HG02642 (cell line): ENCODE measurements at regions not wholly inside any gene's neighbourhood (a gene's known extent, or its start where the extent isn't known, plus 50 kb on each side); places are given as distances from the start of the nearest gene placed in this dataset.
"Not testable (repeated sequence)": the region's sequence is repeated elsewhere in the genome, so short reads cannot be mapped to it uniquely, and the experiment has no call there.

Source experiments
- ATAC-seq: cut with Tn5 transposase; IDR thresholded peaks from one replicate; pipeline ENCODE4 v1.9.1; 2021; ENCODE audit warnings: mild to moderate bottlenecking; ENCODE audit not compliant: unreplicated experiment, poor library complexity

GRCh38 chrX:39020051-39020669 lies 218.9 kb downstream of the MID1IP1 start:
- no peak for ATAC-seq

GRCh38 chrX:39022106-39022505 lies 220.8 kb downstream of the MID1IP1 start:
- no peak for ATAC-seq

DNA sequence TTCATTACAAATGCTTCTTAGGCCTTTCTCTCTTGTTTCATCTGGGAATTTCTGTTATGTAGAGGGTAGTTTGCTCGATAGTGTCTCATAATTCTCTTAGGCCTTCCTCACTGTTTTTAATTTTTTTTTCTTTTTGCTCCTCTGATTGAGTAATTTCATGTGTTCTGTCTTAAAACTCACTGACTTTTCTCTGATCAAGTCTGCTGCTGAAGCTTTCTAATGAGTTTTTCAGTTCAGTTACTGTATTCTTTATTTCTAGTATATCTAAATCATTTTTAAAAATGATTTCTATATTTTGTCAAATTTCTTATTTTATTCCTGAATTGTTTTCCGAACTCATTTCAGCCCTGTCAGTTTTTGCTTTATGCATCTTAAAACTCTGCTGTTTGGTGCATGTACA lies 228.0 kb downstream of the MID1IP1 start:
- no peak for ATAC-seq

DNA sequence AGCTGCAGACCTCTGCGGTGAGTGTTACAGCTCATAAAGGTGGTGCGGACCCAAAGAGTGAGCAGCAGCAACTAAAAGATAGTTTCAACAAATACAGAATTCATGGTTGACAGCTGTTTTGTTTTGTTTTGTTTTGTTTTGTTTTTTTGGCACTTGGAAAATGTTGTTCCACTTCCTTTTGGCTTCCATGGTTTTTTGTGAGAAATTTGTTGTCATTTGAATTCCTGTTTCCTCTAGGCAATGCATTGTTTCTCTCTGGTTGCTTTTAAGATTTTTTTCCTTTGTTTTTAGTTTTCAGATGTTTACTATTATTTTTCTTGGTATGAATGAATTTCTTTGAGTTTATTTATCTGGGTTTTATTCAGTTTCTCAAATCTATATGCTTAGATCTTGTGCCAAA lies 229.4 kb downstream of the MID1IP1 start:
- ATAC-seq: no peak

- ATAC-seq: no peak
Observed at GRCh38 chrX:39039890-39040289, 238.6 kb downstream of the MID1IP1 start.

GRCh38 chrX:39043838-39044550 lies 242.7 kb downstream of the MID1IP1 start:
- no peak for ATAC-seq

DNA sequence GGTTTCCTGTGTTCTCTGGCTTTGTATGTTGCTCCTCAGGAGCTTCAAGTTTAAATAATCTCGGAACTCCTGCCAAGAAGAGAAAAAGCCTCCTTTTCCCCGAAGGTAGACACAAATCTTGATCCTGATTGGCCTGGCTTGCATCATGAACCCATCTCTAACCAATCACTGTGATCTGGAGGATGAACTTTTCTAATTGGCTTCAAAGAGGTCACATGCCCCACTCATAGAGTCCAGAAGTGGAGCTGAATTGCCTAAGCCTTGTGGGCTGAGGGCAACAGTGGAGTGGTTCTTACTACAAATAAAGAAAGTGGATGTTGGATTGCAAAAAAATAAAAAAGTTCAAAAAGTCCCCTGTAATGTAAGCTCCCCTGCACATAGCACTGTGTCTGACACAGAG lies 245.9 kb downstream of the MID1IP1 start:
- no peak for ATAC-seq

DNA sequence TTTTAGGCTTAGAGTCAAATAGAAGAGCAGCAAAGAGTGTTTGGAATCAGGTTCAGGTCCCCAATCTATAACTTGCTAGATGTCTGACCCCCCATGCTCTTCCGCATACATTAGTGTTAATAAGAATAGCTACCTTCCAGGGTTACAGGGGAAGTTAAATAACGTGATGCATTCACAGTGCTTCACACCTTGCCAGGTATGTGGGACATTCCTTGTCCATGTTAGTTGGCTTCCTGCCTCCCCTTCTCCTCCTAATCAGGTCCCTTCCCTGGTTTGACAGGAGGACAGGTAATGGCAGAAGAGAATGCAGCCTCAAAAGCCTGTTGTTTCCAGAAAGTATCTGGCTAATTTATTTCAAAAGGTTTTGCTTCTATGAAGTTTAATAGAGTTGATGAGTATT lies 248.7 kb downstream of the MID1IP1 start:
- ATAC-seq: no peak

GRCh38 chrX:39050427-39050826 lies 249.2 kb downstream of the MID1IP1 start:
- no peak for ATAC-seq

GRCh38 chrX:39052751-39053150 lies 251.5 kb downstream of the MID1IP1 start:
- no peak for ATAC-seq

DNA sequence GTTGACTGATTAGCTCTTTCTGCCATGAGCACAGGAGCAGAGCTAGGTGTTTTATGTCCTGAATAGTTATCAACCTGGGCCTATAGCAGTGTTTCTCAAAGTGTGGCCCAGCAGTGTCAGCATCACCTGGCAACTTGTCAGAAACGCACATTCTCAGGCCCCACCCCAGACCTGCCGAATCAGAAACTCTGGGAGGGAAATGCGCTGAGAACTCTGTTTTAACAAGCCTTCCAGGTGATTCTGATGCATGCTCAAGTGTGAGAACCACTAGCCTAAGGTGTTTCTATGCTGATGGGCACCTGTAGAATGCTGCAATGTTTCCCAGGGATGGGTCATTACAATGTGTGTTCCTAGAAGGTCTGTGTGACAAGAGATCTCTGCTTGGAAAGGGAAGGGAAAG lies 257.5 kb downstream of the MID1IP1 start:
- no peak for ATAC-seq

DNA sequence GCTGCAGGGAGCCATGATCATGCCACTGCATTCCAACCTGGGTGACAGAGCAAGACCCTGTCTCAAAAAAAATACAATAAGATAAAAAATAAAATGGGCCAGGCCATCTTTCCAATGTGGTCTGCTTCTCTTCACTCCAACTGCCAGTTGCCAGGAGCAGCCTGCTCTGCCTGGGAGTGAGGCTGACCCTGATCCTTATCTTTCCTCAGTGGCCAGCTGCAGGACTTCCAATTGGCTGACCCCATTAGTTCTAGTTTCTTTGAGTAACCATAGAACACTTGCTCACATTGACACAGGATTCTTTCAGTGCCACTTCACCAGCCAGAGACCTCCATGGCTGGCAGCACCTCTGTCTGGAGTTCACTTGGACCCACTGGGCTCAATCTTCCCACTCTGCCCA lies 258.6 kb downstream of the MID1IP1 start:
- ATAC-seq: no peak

DNA sequence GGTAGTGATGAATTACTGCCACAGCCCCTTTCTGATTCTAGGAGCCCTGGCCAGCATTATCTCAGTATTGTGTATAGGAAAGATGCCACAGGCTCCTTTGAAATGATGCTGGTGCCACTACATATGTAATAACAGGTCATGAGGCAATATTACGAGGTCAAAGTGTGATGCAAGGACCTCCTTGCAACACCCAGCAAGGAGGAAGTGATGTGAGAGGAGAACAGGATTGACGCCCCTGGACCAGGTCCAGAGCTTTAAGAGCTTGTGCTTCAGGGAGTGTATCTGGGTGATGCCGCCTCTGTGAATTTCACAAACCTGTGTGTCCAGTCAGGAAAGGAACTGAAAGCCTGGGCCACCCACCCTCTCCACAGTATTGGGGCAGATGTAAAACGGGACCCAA lies 261.8 kb downstream of the MID1IP1 start:
- ATAC-seq: no peak

- ATAC-seq: no peak
Observed at GRCh38 chrX:39063702-39064101, 262.4 kb downstream of the MID1IP1 start.

GRCh38 chrX:39065051-39065871 lies 264.0 kb downstream of the MID1IP1 start:
- ATAC-seq: no peak

DNA sequence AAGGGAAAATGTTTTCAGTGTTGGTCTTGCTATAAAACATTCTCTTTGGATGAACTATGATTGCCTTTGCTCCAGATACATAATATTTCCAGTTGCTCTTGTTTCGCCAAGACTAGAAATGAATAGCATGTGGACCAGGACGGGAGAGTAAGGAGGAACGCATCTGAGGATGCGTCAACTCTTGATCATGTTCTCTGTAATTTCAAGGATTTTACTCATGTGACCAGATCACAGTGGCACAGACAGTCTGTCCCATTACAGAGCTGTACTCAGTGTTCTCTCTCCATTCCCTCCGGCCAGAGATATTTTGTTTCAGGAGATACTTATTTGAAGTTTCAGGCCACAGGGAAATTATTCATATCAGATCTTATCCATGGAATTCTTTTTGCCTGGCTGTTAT lies 266.6 kb downstream of the MID1IP1 start:
- no peak for ATAC-seq

DNA sequence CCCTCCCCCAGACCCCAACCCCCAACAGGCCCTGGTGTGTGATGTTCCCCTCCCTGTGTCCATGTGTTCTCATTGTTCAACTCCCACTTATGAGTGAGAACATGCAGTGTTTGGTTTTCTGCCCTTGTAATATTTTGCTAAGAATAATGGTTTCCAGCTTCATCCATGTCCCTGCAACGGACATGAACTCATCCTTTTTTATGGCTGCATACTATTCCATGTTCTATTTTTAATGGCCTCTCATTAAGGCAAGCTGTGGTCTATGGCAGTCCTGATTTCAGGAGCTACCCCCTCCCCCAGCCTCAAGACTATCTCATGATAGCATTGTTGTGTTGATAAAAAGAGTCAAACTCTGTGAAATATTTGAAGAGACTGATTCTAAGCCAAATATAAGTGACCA lies 267.4 kb downstream of the MID1IP1 start:
- not testable (repeated sequence) for ATAC-seq

DNA sequence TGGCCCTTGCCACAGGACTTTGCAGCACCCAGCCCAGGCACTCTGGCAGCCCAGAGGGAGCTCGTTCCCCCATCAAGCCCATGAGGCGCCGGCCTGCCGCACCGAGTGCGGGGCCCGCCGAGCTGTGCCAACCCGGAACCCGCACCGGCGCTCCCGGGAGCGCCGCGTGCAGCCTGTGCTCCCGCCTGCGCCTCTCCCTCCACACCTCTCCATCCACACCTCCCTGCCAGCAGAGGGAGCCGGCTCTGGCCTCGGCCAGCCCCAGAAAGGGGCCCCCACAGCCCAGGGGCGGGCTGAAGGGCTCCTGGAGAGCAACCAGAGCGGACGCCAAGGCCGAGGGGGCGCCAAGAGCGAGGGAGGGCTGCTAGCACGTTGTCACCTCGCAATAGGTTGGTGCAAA lies 268.8 kb downstream of the MID1IP1 start:
- ATAC-seq: no peak

GRCh38 chrX:39073131-39073530 lies 271.9 kb downstream of the MID1IP1 start:
- no peak for ATAC-seq

GRCh38 chrX:39096599-39096998 lies 295.3 kb downstream of the MID1IP1 start:
- no peak for ATAC-seq

DNA sequence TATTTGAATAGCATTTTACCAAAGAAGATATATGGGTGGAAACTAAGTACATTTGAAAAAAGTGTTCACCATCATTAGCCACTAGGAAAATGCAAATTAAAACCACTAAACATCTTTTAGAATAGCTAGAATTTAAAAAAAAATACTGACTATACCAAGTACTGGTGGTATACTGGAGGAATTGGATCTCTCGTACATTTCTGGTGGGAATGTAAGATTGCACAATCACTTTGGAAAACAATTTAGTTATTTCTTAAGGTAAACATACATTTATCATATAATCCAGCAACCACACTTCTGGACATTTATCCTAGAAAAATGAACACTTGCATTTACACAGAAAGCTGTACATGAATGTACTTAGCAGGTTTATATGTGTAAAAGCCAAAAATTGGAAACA lies 303.5 kb downstream of the MID1IP1 start:
- ATAC-seq: no peak
